ENCODE measurements at regions not wholly inside any gene's neighbourhood (a gene's known extent, or its start where the extent isn't known, plus 50 kb on each side); places are given as distances from the start of the nearest gene placed in this dataset.

GRCh38 chr12:127358888-127359287, 908.1 kb upstream of the TMEM132C start:
- peaks cover 0 to 2% of the 10 kb centered on the region in 2 experiments; a peak in 1 of 4 replicates for H3K4me1 Mint-ChIP-seq
- Histone ChIP-seq H3K27ac (ENCODE audit: insufficient read length, low read depth, low read length) (no peak overlapping the region), H3K4me1 (ENCODE audit: insufficient read depth, low read length) (no peaks in the 10 kb centered on the region), H3K4ac (ENCODE audit: low read depth, low read length) (no peak overlapping the region), H3K27me3 (ENCODE audit: insufficient read depth, low read length) (no peaks in the 10 kb centered on the region), H3T11ph (ENCODE audit: low read length) (no peak overlapping the region), H3K23ac (ENCODE audit: insufficient read length, low read depth, low read length) (no peak overlapping the region), H2AK5ac (ENCODE audit: insufficient read length, low read length) (no peak overlapping the region), H3K79me1 (ENCODE audit: insufficient read depth, low read depth, low read length, poor library complexity, severe bottlenecking) (no peaks in the 10 kb centered on the region), H2BK20ac (ENCODE audit: low read depth, low read length, poor library complexity, severe bottlenecking) (no peak overlapping the region), H4K8ac (replicated peaks; ENCODE audit: insufficient read length, low read depth, low read length) (no peak overlapping the region), H3K79me2 (ENCODE audit: insufficient read depth, low read length) (no peaks in the 10 kb centered on the region), H3K9me3 (ENCODE audit: control insufficient read depth, low read depth, low read length) (no peaks in the 10 kb centered on the region), H3K56ac (ENCODE audit: insufficient read length, low read depth, low read length) (no peak overlapping the region), H4K5ac (ENCODE audit: insufficient read length, low read depth, low read length) (no peak overlapping the region), H2BK15ac (ENCODE audit: low read depth, low read length) (no peak overlapping the region), H2BK5ac (ENCODE audit: insufficient read length, low read length) (no peak overlapping the region), H3K18ac (ENCODE audit: insufficient read length, low read depth, low read length) (no peak overlapping the region), H3K14ac (ENCODE audit: insufficient read depth, low read length) (no peak overlapping the region), H3K23me2 (ENCODE audit: insufficient read length, low read depth, low read length, poor library complexity, severe bottlenecking) (no peaks in the 10 kb centered on the region), H3K4me2 (ENCODE audit: insufficient read depth, insufficient read length, low read length) (no peak overlapping the region), H2BK12ac (ENCODE audit: insufficient read length, low read depth, low read length) (no peak overlapping the region), H2AFZ (ENCODE audit: low read length) (no peak overlapping the region), H4K91ac (ENCODE audit: insufficient read length, low read depth, low read length) (no peak overlapping the region), H4K20me1 (ENCODE audit: control insufficient read depth, insufficient read depth, insufficient read length) (no peaks in the 10 kb centered on the region), H2BK120ac (ENCODE audit: low read depth, low read length, poor library complexity, severe bottlenecking) (no peak overlapping the region), H3K9ac (ENCODE audit: extremely low read depth, insufficient read length, low read length) (no peak overlapping the region)
- no peaks in the 10 kb centered on the region for H3K9me3 Mint-ChIP-seq
- peaks cover 1% of the 10 kb centered on the region; the same call in 1 of the 2 replicates for H3K27me3 Mint-ChIP-seq (ENCODE audit: low read depth)
- H3K4me3 Mint-ChIP-seq: no peak overlapping the region
- WGBS (ENCODE audit: extremely low coverage, insufficient read length, low lambda C conversion rate): no CpG with 5 or more reads among the region's 2 CpGs
- no peaks in the 10 kb centered on the region for H3K36me3 Mint-ChIP-seq (ENCODE audit: insufficient read depth in 1 of 3, low read depth in 3 of 3)
- DNase-seq: no peak
- H3K27ac Mint-ChIP-seq: no peak overlapping the region
- no peak for TF ChIP-seq CTCF (conservative IDR thresholded peaks at IDR 0.05)

Data from H9 (cell line).